ENCODE measurements at regions not wholly inside any gene's neighbourhood (a gene's known extent, or its start where the extent isn't known, plus 50 kb on each side); places are given as distances from the start of the nearest gene placed in this dataset.

- DNase-seq, result no peak
- TF ChIP-seq CTCF (IDR thresholded peaks at IDR 0.05; ENCODE audit: low read length), result no peak
- TF ChIP-seq EZH2phosphoT487 (IDR thresholded peaks at IDR 0.05; ENCODE audit: low read length), result no peak
- no peak for TF ChIP-seq EZH2 (optimal IDR thresholded peaks at IDR 0.05; ENCODE audit: low read depth, low read length)
- Histone ChIP-seq H3K27me3 (replicated peaks; ENCODE audit: insufficient read depth, low read length) (no peaks in the 10 kb centered on the region), H3K9me3 (replicated peaks; ENCODE audit: insufficient read depth, low read length) (no peaks in the 10 kb centered on the region), H3K79me2 (ENCODE audit: low read length) (no peaks in the 10 kb centered on the region), H3K4me1 (ENCODE audit: low read length) (no peaks in the 10 kb centered on the region), H2AFZ (ENCODE audit: low read length) (no peak overlapping the region), H3K9me2 (replicated peaks; ENCODE audit: insufficient read depth, low read length) (no peaks in the 10 kb centered on the region), H4K20me1 (ENCODE audit: insufficient read depth, low read length) (no peaks in the 10 kb centered on the region), H3K4me2 (ENCODE audit: low read depth, low read length) (no peak overlapping the region), H3K4me3 (ENCODE audit: low read length) (no peak overlapping the region), H3K9ac (ENCODE audit: low read length) (no peak overlapping the region), H3K27ac (ENCODE audit: low read length) (no peak overlapping the region), H3F3A (ENCODE audit: insufficient read depth, low read length) (no peaks in the 10 kb centered on the region), H3K36me3 (replicated peaks; ENCODE audit: insufficient read depth, low read length) (no peaks in the 10 kb centered on the region)
Observed at GRCh38 chr17:14547016-14547415, 246.1 kb downstream of the HS3ST3B1 start.

GRCh38 chr17:14545156-14545906 is 244.4 kb downstream of the HS3ST3B1 start:
- Histone ChIP-seq H3K27me3 (replicated peaks; ENCODE audit: insufficient read depth, low read length) (no peaks in the 10 kb centered on the region), H3F3A (ENCODE audit: insufficient read depth, low read length) (no peaks in the 10 kb centered on the region), H3K4me2 (ENCODE audit: low read depth, low read length) (no peak overlapping the region), H3K9ac (ENCODE audit: low read length) (no peak overlapping the region), H3K9me2 (replicated peaks; ENCODE audit: insufficient read depth, low read length) (no peaks in the 10 kb centered on the region), H3K36me3 (replicated peaks; ENCODE audit: insufficient read depth, low read length) (no peaks in the 10 kb centered on the region), H3K27ac (ENCODE audit: low read length) (no peak overlapping the region), H2AFZ (ENCODE audit: low read length) (no peak overlapping the region), H3K4me1 (ENCODE audit: low read length) (no peaks in the 10 kb centered on the region), H4K20me1 (ENCODE audit: insufficient read depth, low read length) (no peaks in the 10 kb centered on the region), H3K9me3 (replicated peaks; ENCODE audit: insufficient read depth, low read length) (no peaks in the 10 kb centered on the region), H3K79me2 (ENCODE audit: low read length) (no peaks in the 10 kb centered on the region), H3K4me3 (ENCODE audit: low read length) (no peak overlapping the region)
- TF ChIP-seq EZH2 (optimal IDR thresholded peaks at IDR 0.05; ENCODE audit: low read depth, low read length) (no peak), EZH2phosphoT487 (IDR thresholded peaks at IDR 0.05; ENCODE audit: low read length) (no peak), CTCF (IDR thresholded peaks at IDR 0.05; ENCODE audit: low read length) (no peak)
- no peak for DNase-seq

- H3F3A ChIP-seq (ENCODE audit: insufficient read depth, low read length), result no peaks in the 10 kb centered on the region
- no peak overlapping the region for H3K4me2 ChIP-seq (ENCODE audit: low read depth, low read length)
- no peaks in the 10 kb centered on the region for H3K27me3 ChIP-seq (replicated peaks; ENCODE audit: insufficient read depth, low read length)
- no peaks in the 10 kb centered on the region for H3K36me3 ChIP-seq (replicated peaks; ENCODE audit: insufficient read depth, low read length)
- no peaks in the 10 kb centered on the region for H3K79me2 ChIP-seq (ENCODE audit: low read length)
- no peak overlapping the region for H2AFZ ChIP-seq (ENCODE audit: low read length)
- H3K4me1 ChIP-seq (ENCODE audit: low read length), result no peaks in the 10 kb centered on the region
- no peaks in the 10 kb centered on the region for H3K9me3 ChIP-seq (replicated peaks; ENCODE audit: insufficient read depth, low read length)
- H4K20me1 ChIP-seq (ENCODE audit: insufficient read depth, low read length), result no peaks in the 10 kb centered on the region
- H3K4me3 ChIP-seq (ENCODE audit: low read length), result no peak overlapping the region
- DNase-seq, result no peak
- no peak overlapping the region for H3K27ac ChIP-seq (ENCODE audit: low read length)
- H3K9ac ChIP-seq (ENCODE audit: low read length), result no peak overlapping the region
- no peak for TF ChIP-seq EZH2 (optimal IDR thresholded peaks at IDR 0.05; ENCODE audit: low read depth, low read length)
- TF ChIP-seq CTCF (IDR thresholded peaks at IDR 0.05; ENCODE audit: low read length), result no peak
- no peak for TF ChIP-seq EZH2phosphoT487 (IDR thresholded peaks at IDR 0.05; ENCODE audit: low read length)
- no peaks in the 10 kb centered on the region for H3K9me2 ChIP-seq (replicated peaks; ENCODE audit: insufficient read depth, low read length)
Observed at GRCh38 chr17:14541714-14542113, 240.8 kb downstream of the HS3ST3B1 start.
